K562 (cell line): ENCODE measurements at regions not wholly inside any gene's neighbourhood (a gene's known extent, or its start where the extent isn't known, plus 50 kb on each side); places are given as distances from the start of the nearest gene placed in this dataset.

Experiments used
- ATAC-seq: fragments of 200-7000 bp; cut with Tn5 transposase; 3 replicates; pipeline ENCODE4 v1.9.1; 2020; ENCODE audit warnings: moderate library complexity
- BruUV-seq: library from RNA; stranded (reverse); fragments of 400-500 nt; replicated peaks from 2 replicates; lab custom pipeline; 2021; lab: Mats Ljungman, UMichigan
- CTCF ChIA-PET: fragments of 300-600 bp; formaldehyde crosslinking; extraction: SDS; loops from one replicate; lab custom pipeline; 2021; ENCODE audit warnings: low intra/inter-chr PET ratio; lab: Yijun Ruan, JAX
- POLR2A ChIA-PET: fragments of 300-600, 350-650 bp; sonication (Branson Sonifier 250); formaldehyde crosslinking; extraction: SDS; loops from one replicate; lab custom pipeline; 2021; ENCODE audit warnings: antibody characterized with exemption, inconsistent platforms; lab: Yijun Ruan, JAX
- DNase-seq, 4 experiments: peaks; one replicate each; pipeline versions ENCODE4 v3.0.0 to v3.0.0-alpha.2; 2011 to 2018; ENCODE audit warnings: low spot score in 3 of 4, mixed read lengths in 3 of 4; ENCODE audit errors: extremely low read depth in 1 of 4
- FAIRE-seq: peaks from 2 replicates; lab custom pipeline; 2011; peaks lifted over from hg19 to GRCh38; lab: Jason Lieb, UNC
- H2AFZ ChIP-seq: 2 replicates; pipeline ENCODE4 v1.6.0; 2011; ENCODE audit warnings: low read depth, low read length, control low read depth, inconsistent platforms
- H3K27ac ChIP-seq: fragments of 200-600 bp; 3 replicates; pipeline ENCODE4 v1.8.0; 2011; ENCODE audit warnings: low read depth, mild to moderate bottlenecking, control low read depth, inconsistent platforms, low read length, moderate library complexity, mixed read lengths; ENCODE audit errors: extremely low read depth
- H3K27me3 ChIP-seq, 2 experiments: fragments of 300-600 bp in 1 of 2; 2 replicates in 1 of 2; 3 replicates in 1 of 2; pipeline versions ENCODE4 v1.6.0 to v1.8.0; 2011; ENCODE audit warnings: inconsistent platforms in 2 of 2, low read length in 2 of 2, mild to moderate bottlenecking in 1 of 2, mixed read lengths in 1 of 2, moderate library complexity in 1 of 2; ENCODE audit not compliant: control insufficient read depth in 2 of 2, insufficient read depth in 2 of 2
- H3K36me3 ChIP-seq: fragments of 300-600 bp; 3 replicates; pipeline ENCODE4 v1.8.0; 2011; ENCODE audit warnings: mild to moderate bottlenecking, low read length, inconsistent platforms; ENCODE audit not compliant: control insufficient read depth, insufficient read depth
- H3K4me1 ChIP-seq, 2 experiments: fragments of 200-600 bp in 1 of 2; replicated peaks in 1 of 2; 2 replicates in 1 of 2; 3 replicates in 1 of 2; pipeline versions ENCODE4 v1.5.1 to v1.8.0; 2011; ENCODE audit warnings: inconsistent platforms in 2 of 2, low read length in 2 of 2, mild to moderate bottlenecking in 1 of 2, mixed read lengths in 1 of 2, moderate library complexity in 1 of 2; ENCODE audit not compliant: control insufficient read depth in 2 of 2, insufficient read depth in 2 of 2
- H3K4me2 ChIP-seq: 2 replicates; pipeline ENCODE4 v1.6.1; 2011; ENCODE audit warnings: low read length, control low read depth, inconsistent platforms, mixed read lengths; ENCODE audit not compliant: insufficient read depth
- H3K4me3 ChIP-seq: fragments of 200-600 bp; sonication (generic), shearing (Covaris generic); 2 replicates; pipeline ENCODE4 v1.5.1; 2016; ENCODE audit warnings: control low read depth, inconsistent platforms
- H3K79me2 ChIP-seq: fragments of 200-600 bp; 3 replicates; pipeline ENCODE4 v1.8.0; 2011; ENCODE audit warnings: low read length, inconsistent platforms; ENCODE audit not compliant: control insufficient read depth, insufficient read depth
- H3K9ac ChIP-seq, 2 experiments: 2 replicates each; pipeline versions ENCODE4 v1.6.0 to v1.6.1; 2011; ENCODE audit warnings: low read depth in 2 of 2, low read length in 2 of 2, control low read depth in 1 of 2, inconsistent platforms in 1 of 2, mild to moderate bottlenecking in 1 of 2, mixed read lengths in 1 of 2; ENCODE audit not compliant: insufficient read depth in 1 of 2
- H3K9me1 ChIP-seq: one replicate; pipeline ENCODE4 v1.6.0; 2011; ENCODE audit warnings: inconsistent platforms, mild to moderate bottlenecking, low read length, moderate library complexity; ENCODE audit not compliant: control insufficient read depth, insufficient read depth
- H3K9me3 ChIP-seq: replicated peaks from 2 replicates; pipeline ENCODE4 v1.5.1; 2011; ENCODE audit warnings: low read depth, low read length, inconsistent platforms; ENCODE audit not compliant: control insufficient read depth, insufficient read depth
- H4K20me1 ChIP-seq: replicated peaks from 2 replicates; pipeline ENCODE4 v1.6.1; 2011; ENCODE audit warnings: low read length, inconsistent platforms, mixed read lengths; ENCODE audit not compliant: control insufficient read depth, insufficient read depth
- DPF2 ChIP-seq: fragments of 450-650 bp; IDR thresholded peaks from 2 replicates; pipeline ENCODE4 v1.6.1; 2016
- E2F1 ChIP-seq: sonication (generic); formaldehyde crosslinking; IDR thresholded peaks from 2 replicates; pipeline ENCODE4 v1.8.1; 2023; ENCODE audit warnings: mild to moderate bottlenecking, missing genetic modification reagents, moderate library complexity
- FOSL1 ChIP-seq: fragments of 200-800 bp; sonication (Bioruptor generic); conservative IDR thresholded peaks from 2 replicates; pipeline ENCODE4 v1.6.1; 2016; ENCODE audit warnings: missing genetic modification characterization, missing compliant biosample characterization
- MEF2A ChIP-seq: IDR thresholded peaks from 2 replicates; pipeline ENCODE4 v1.6.1; 2011; ENCODE audit warnings: low read depth, mild to moderate bottlenecking, low read length, moderate library complexity; ENCODE audit not compliant: control insufficient read depth
- NFIC ChIP-seq: fragments of 450-650 bp; IDR thresholded peaks from 2 replicates; pipeline ENCODE4 v1.6.1; 2017; ENCODE audit warnings: mild to moderate bottlenecking, inconsistent platforms
- PCBP1 ChIP-seq: fragments of 200-400 bp; formaldehyde crosslinking; IDR thresholded peaks from 2 replicates; pipeline ENCODE4 v1.6.1; 2018; ENCODE audit warnings: mild to moderate bottlenecking, low read depth, low read length; ENCODE audit not compliant: poor library complexity, severe bottlenecking
- POLR3A ChIP-seq: IDR thresholded peaks from 2 replicates; pipeline ENCODE4 v1.6.1; 2011; ENCODE audit warnings: borderline replicate concordance, mild to moderate bottlenecking, moderate library complexity; ENCODE audit not compliant: insufficient read length, insufficient read depth; ENCODE audit errors: extremely low read depth
- ZBED1 ChIP-seq: IDR thresholded peaks from 2 replicates; pipeline ENCODE4 v1.6.1; 2014
- WGBS: fragments of 100-300 bp; shearing (Covaris generic); methylation state at CpG from one replicate; pipeline ENCODE4 v1.1.6; 2016; ENCODE audit warnings: low coverage, mixed read lengths; ENCODE audit not compliant: insufficient coverage; ENCODE audit errors: missing lambda C conversion rate; 5-methylcytosine and 5-hydroxymethylcytosine counted together
- in situ Hi-C: fragments of 300-500 bp; cut with MboI; formaldehyde crosslinking; loops from 4 replicates; pipeline ENCODE4 v1.15.0; 2018; ENCODE audit warnings: inconsistent platforms, mixed read lengths
- intact Hi-C: fragments of 100-400 bp; cut with micrococcal nuclease; formaldehyde crosslinking; loops from 2 replicates; pipeline ENCODE4 v1.14.2; 2022

GRCh38 chr11:115637599-115638241, 133.5 kb upstream of the CADM1 start:
- Histone ChIP-seq H3K27me3 (no peaks in the 10 kb centered on the region), H3K9ac (no peak overlapping the region), H3K4me1 (no peaks in the 10 kb centered on the region; a peak in 1 of 5 replicates)
- CTCF ChIA-PET, result no interaction called here
- WGBS, result 0% methylated on average over 8 of the region's 8 CpGs
- TF ChIP-seq NFIC, result peak; percentile 35; the same call in 1 of the 2 replicates
- TF ChIP-seq PCBP1, result no peak
- no peak for TF ChIP-seq E2F1
- no peak for TF ChIP-seq DPF2
- TF ChIP-seq ZBED1, result no peak
- no peak for TF ChIP-seq MEF2A
- no peak for TF ChIP-seq POLR3A
- 0 out of 2 replicates have a peak, but pooled peaks have one; percentile 26 for TF ChIP-seq FOSL1
- TF ChIP-seq, all 486 proteins: peak for 2
- no peaks in the 10 kb centered on the region for H3K9me3 ChIP-seq
- intact Hi-C loops, result no loop called here
- ATAC-seq (no peak), FAIRE-seq (no peak), DNase-seq (no peak)
- no peaks in the 10 kb centered on the region for H3K9me1 ChIP-seq
- POLR2A ChIA-PET, result interaction anchor here (0.6 kb wide), 1 partner anchor 8 kb away, joined by 3 read pairs; no protein-coding TSS in a partner anchor
- no peak overlapping the region for H3K27ac ChIP-seq
- H3K4me3 ChIP-seq, result no peak overlapping the region
- H3K4me2 ChIP-seq, result no peak overlapping the region
- H3K79me2 ChIP-seq, result no peaks in the 10 kb centered on the region
- BruUV-seq, result no TSS peak
- H4K20me1 ChIP-seq, result no peaks in the 10 kb centered on the region
- H2AFZ ChIP-seq, result no peak overlapping the region
- H3K36me3 ChIP-seq, result no peaks in the 10 kb centered on the region
- in situ Hi-C loops, result no loop called here
